Glutamatergic neuron (in vitro differentiated cells): ENCODE measurements at regions not wholly inside any gene's neighbourhood (a gene's known extent, or its start where the extent isn't known, plus 50 kb on each side); places are given as distances from the start of the nearest gene placed in this dataset.

ENCODE experiments used
- DNase-seq: peaks from one replicate; pipeline ENCODE4 v3.0.0; 2022
- H3K27ac Mint-ChIP-seq: one replicate; pipeline ENCODE4 v1.8.0; 2020; ENCODE audit warnings: mild to moderate bottlenecking, mixed read lengths, inconsistent platforms; ENCODE audit not compliant: unreplicated experiment
- H3K27me3 Mint-ChIP-seq: one replicate; pipeline ENCODE4 v1.8.0; 2020; ENCODE audit warnings: mild to moderate bottlenecking, moderate library complexity, mixed read lengths, inconsistent platforms; ENCODE audit not compliant: unreplicated experiment
- H3K36me3 Mint-ChIP-seq: one replicate; pipeline ENCODE4 v1.8.0; 2020; ENCODE audit warnings: mild to moderate bottlenecking, mixed read lengths, inconsistent platforms; ENCODE audit not compliant: unreplicated experiment
- H3K4me1 Mint-ChIP-seq: one replicate; pipeline ENCODE4 v1.8.0; 2020; ENCODE audit warnings: mild to moderate bottlenecking, low read depth, mixed read lengths, inconsistent platforms; ENCODE audit not compliant: unreplicated experiment
- H3K4me3 Mint-ChIP-seq: one replicate; pipeline ENCODE4 v1.8.0; 2020; ENCODE audit warnings: mild to moderate bottlenecking, mixed read lengths, inconsistent platforms; ENCODE audit not compliant: unreplicated experiment
- H3K9me3 Mint-ChIP-seq: one replicate; pipeline ENCODE4 v1.8.0; 2020; ENCODE audit warnings: mild to moderate bottlenecking, moderate library complexity, mixed read lengths, inconsistent platforms; ENCODE audit not compliant: unreplicated experiment
- CTCF ChIP-seq: fragments of 200-600 bp; sonication (generic); IDR thresholded peaks from one replicate; pipeline ENCODE4 v1.5.0; 2021; ENCODE audit not compliant: partially characterized antibody, unreplicated experiment

DNA sequence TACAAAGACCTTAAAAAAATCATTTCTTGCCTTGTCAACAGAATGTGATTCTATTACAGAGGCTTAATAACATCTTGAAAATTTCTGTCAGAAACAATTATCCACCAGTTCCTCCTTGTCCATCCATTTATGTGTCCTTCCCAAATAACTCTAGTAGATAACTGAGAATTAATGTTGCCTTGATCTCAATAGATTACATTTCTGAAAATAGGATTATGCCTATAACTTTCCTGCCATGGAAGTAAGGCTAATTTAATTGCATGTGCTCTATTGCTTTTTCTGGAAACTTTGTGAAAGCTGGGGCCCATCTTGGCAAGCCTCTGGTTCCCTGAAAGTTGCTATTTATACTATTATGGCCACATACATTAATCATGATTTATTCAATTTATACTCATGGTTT is 76.2 kb upstream of the UNC5C start:
- no peak for DNase-seq
- Mint-ChIP-seq H3K36me3 (no peaks in the 10 kb centered on the region), H3K27me3 (no peaks in the 10 kb centered on the region), H3K27ac (no peak overlapping the region), H3K4me1 (no peaks in the 10 kb centered on the region), H3K4me3 (no peak overlapping the region), H3K9me3 (peaks cover 2% of the 10 kb centered on the region)
- no peak for TF ChIP-seq CTCF

- peaks cover 2% of the 10 kb centered on the region for H3K9me3 Mint-ChIP-seq
- no peak overlapping the region for H3K27ac Mint-ChIP-seq
- DNase-seq, result no peak
- H3K4me3 Mint-ChIP-seq, result no peak overlapping the region
- no peaks in the 10 kb centered on the region for H3K4me1 Mint-ChIP-seq
- no peaks in the 10 kb centered on the region for H3K27me3 Mint-ChIP-seq
- no peak for TF ChIP-seq CTCF
- no peaks in the 10 kb centered on the region for H3K36me3 Mint-ChIP-seq
Measured at GRCh38 chr4:95619525-95620443, 71.0 kb upstream of the UNC5C start.

GRCh38 chr4:95614684-95615205 is 66.0 kb upstream of the UNC5C start:
- Mint-ChIP-seq H3K27me3 (no peaks in the 10 kb centered on the region), H3K27ac (no peak overlapping the region), H3K9me3 (no peaks in the 10 kb centered on the region), H3K4me3 (no peak overlapping the region), H3K4me1 (no peaks in the 10 kb centered on the region), H3K36me3 (no peaks in the 10 kb centered on the region)
- no peak for DNase-seq
- no peak for TF ChIP-seq CTCF

DNA sequence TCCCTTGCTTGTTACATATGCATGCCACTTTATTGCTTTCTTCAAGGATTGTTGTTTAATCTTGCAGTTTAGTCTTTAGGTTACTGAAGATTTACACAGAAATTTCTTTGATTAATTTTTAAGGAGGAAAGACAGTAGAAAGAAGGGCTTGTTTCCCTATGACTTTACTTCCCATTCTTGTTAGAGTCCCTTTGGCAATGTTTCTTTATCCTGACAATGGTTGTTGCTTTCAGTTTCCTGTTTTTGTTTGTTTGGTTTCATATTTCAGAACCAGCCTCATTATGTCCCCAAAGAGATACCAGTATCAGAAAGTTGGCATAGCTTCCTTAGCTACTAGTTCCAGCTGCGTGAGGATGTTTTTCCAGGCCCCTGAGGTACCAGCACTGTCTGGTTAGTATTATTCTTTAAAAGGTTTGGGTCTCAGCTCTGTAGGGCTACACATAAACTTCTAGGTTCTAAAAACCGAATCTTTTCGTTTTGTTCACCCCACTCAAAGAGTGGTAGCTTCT is 61.3 kb upstream of the UNC5C start:
- DNase-seq, result no peak
- no peak for TF ChIP-seq CTCF
- H3K27ac Mint-ChIP-seq, result no peak overlapping the region
- no peaks in the 10 kb centered on the region for H3K27me3 Mint-ChIP-seq
- H3K9me3 Mint-ChIP-seq, result no peaks in the 10 kb centered on the region
- no peaks in the 10 kb centered on the region for H3K4me1 Mint-ChIP-seq
- H3K36me3 Mint-ChIP-seq, result no peaks in the 10 kb centered on the region
- no peak overlapping the region for H3K4me3 Mint-ChIP-seq

- no peaks in the 10 kb centered on the region for H3K27me3 Mint-ChIP-seq
- DNase-seq, result no peak
- no peak overlapping the region for H3K4me3 Mint-ChIP-seq
- H3K9me3 Mint-ChIP-seq, result no peaks in the 10 kb centered on the region
- H3K4me1 Mint-ChIP-seq, result no peaks in the 10 kb centered on the region
- no peak for TF ChIP-seq CTCF
- no peaks in the 10 kb centered on the region for H3K36me3 Mint-ChIP-seq
- H3K27ac Mint-ChIP-seq, result no peak overlapping the region
Measured at GRCh38 chr4:95606739-95607138, 58.0 kb upstream of the UNC5C start.
